ENCODE measurements at regions not wholly inside any gene's neighbourhood (a gene's known extent, or its start where the extent isn't known, plus 50 kb on each side); places are given as distances from the start of the nearest gene placed in this dataset.

- TF ChIP-seq POLR2AphosphoS5 (IDR thresholded peaks at IDR 0.05; ENCODE audit: low read depth, low read length) (no peak), SIN3A (IDR thresholded peaks at IDR 0.05; ENCODE audit: borderline replicate concordance, insufficient read depth, low read depth, low read length) (no peak), TCF7L2 (IDR thresholded peaks at IDR 0.05; ENCODE audit: low read depth, low read length) (no peak)
- TF ChIP-seq, protein P1, sequence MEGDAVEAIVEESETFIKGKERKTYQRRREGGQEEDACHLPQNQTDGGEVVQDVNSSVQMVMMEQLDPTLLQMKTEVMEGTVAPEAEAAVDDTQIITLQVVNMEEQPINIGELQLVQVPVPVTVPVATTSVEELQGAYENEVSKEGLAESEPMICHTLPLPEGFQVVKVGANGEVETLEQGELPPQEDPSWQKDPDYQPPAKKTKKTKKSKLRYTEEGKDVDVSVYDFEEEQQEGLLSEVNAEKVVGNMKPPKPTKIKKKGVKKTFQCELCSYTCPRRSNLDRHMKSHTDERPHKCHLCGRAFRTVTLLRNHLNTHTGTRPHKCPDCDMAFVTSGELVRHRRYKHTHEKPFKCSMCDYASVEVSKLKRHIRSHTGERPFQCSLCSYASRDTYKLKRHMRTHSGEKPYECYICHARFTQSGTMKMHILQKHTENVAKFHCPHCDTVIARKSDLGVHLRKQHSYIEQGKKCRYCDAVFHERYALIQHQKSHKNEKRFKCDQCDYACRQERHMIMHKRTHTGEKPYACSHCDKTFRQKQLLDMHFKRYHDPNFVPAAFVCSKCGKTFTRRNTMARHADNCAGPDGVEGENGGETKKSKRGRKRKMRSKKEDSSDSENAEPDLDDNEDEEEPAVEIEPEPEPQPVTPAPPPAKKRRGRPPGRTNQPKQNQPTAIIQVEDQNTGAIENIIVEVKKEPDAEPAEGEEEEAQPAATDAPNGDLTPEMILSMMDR (IDR thresholded peaks at IDR 0.05), result no peak
Measured at GRCh38 chrX:37083880-37084279, 75.7 kb downstream of the FAM47C start.

All from Panc1 (cell line).